SK-N-SH (cell line): ENCODE measurements at regions not wholly inside any gene's neighbourhood (a gene's known extent, or its start where the extent isn't known, plus 50 kb on each side); places are given as distances from the start of the nearest gene placed in this dataset.

ENCODE experiments used
- CTCF ChIA-PET: fragments of 300-600, 350-600 bp; formaldehyde crosslinking; extraction: SDS; loops from one replicate; lab custom pipeline; 2021; lab: Yijun Ruan, JAX
- POLR2A ChIA-PET: fragments of 350-600 bp; sonication (Branson Sonifier 250); formaldehyde crosslinking; extraction: SDS; loops from one replicate; lab custom pipeline; 2020; ENCODE audit warnings: antibody characterized with exemption, inconsistent platforms; lab: Yijun Ruan, JAX
- DNase-seq: peaks from one replicate; pipeline ENCODE4 v3.0.0; 2012
- H2AFZ ChIP-seq: fragments of 200-600 bp; sonication (generic); 2 replicates; pipeline ENCODE4 v1.8.1; 2016; ENCODE audit warnings: antibody characterized with exemption, mild to moderate bottlenecking, low read depth
- H3F3A ChIP-seq: fragments of 200-600 bp; sonication (generic); replicated peaks from 2 replicates; pipeline ENCODE3; 2016; ENCODE audit warnings: antibody characterized with exemption, mild to moderate bottlenecking; ENCODE audit not compliant: insufficient read depth
- H3K27ac ChIP-seq, 2 experiments: fragments of 200-500 bp in 1 of 2; fragments of 200-600 bp in 1 of 2; sonication (Bioruptor generic) in 1 of 2; sonication (generic), shearing (Covaris generic) in 1 of 2; 2 replicates each; pipeline versions ENCODE4 v1.5.1 to v1.6.1; 2014 to 2016; ENCODE audit warnings: low read depth in 2 of 2, inconsistent platforms in 1 of 2, low read length in 1 of 2, mild to moderate bottlenecking in 1 of 2, mixed read lengths in 1 of 2
- H3K27me3 ChIP-seq: fragments of 200-600 bp; sonication (generic), shearing (Covaris generic); 2 replicates; pipeline ENCODE4 v1.6.1; 2016; ENCODE audit warnings: mixed run types; ENCODE audit not compliant: insufficient read depth
- H3K36me3 ChIP-seq, 2 experiments: fragments of 200-500 bp in 1 of 2; fragments of 200-600 bp in 1 of 2; sonication (Bioruptor generic) in 1 of 2; sonication (generic) in 1 of 2; replicated peaks in 1 of 2; 2 replicates each; pipeline versions ENCODE3 to v1.5.1; 2014 to 2016; ENCODE audit warnings: low read length in 1 of 2, mild to moderate bottlenecking in 1 of 2; ENCODE audit not compliant: insufficient read depth in 2 of 2, control insufficient read depth in 1 of 2
- H3K4me1 ChIP-seq, 2 experiments: fragments of 200-500 bp in 1 of 2; fragments of 200-600 bp in 1 of 2; sonication (Bioruptor generic) in 1 of 2; sonication (generic), shearing (Covaris generic) in 1 of 2; 2 replicates each; pipeline versions ENCODE4 v1.5.1 to v1.6.1; 2014 to 2016; ENCODE audit warnings: low read depth in 1 of 2, low read length in 1 of 2, mixed run types in 1 of 2; ENCODE audit not compliant: insufficient read depth in 2 of 2, control insufficient read depth in 1 of 2
- H3K4me2 ChIP-seq: fragments of 200-600 bp; sonication (generic), shearing (Covaris generic); 2 replicates; pipeline ENCODE4 v1.6.1; 2017; ENCODE audit warnings: mixed run types
- H3K4me3 ChIP-seq, 2 experiments: fragments of 200-500 bp in 1 of 2; fragments of 200-600 bp in 1 of 2; sonication (Bioruptor generic) in 1 of 2; sonication (generic), shearing (Covaris generic) in 1 of 2; 2 replicates each; pipeline versions ENCODE4 v1.5.1 to v1.8.1; 2014 to 2016; ENCODE audit warnings: low read depth in 2 of 2, inconsistent platforms in 1 of 2, low read length in 1 of 2, mild to moderate bottlenecking in 1 of 2, mixed read lengths in 1 of 2, moderate library complexity in 1 of 2
- H3K79me2 ChIP-seq: fragments of 200-600 bp; sonication (generic); 2 replicates; pipeline ENCODE4 v1.8.1; 2017; ENCODE audit warnings: mild to moderate bottlenecking; ENCODE audit not compliant: insufficient read depth
- H3K9ac ChIP-seq: fragments of 200-600 bp; sonication (generic); 2 replicates; pipeline ENCODE4 v1.6.1; 2017; ENCODE audit warnings: mixed run types
- H3K9me2 ChIP-seq: fragments of 200-600 bp; sonication (generic); 2 replicates; pipeline ENCODE4 v1.6.1; 2017; ENCODE audit warnings: mixed run types
- H3K9me3 ChIP-seq: fragments of 200-600 bp; sonication (generic); 2 replicates; pipeline ENCODE4 v1.6.1; 2017; ENCODE audit warnings: mixed run types, mild to moderate bottlenecking, moderate library complexity
- H4K20me1 ChIP-seq: fragments of 200-600 bp; sonication (generic); 2 replicates; pipeline ENCODE4 v1.6.1; 2017; ENCODE audit warnings: mild to moderate bottlenecking, mixed run types; ENCODE audit not compliant: insufficient read depth
- CHD2 ChIP-seq: fragments of 150-350 bp; IDR thresholded peaks from 2 replicates; pipeline ENCODE4 v1.6.1; 2018; ENCODE audit warnings: low read length; ENCODE audit not compliant: partially characterized antibody
- ELF1 ChIP-seq: IDR thresholded peaks from 2 replicates; pipeline ENCODE4 v1.4.0; 2012
- FOSL2 ChIP-seq: IDR thresholded peaks from 2 replicates; pipeline ENCODE4 v1.4.0; 2012; ENCODE audit warnings: low read depth, mild to moderate bottlenecking, moderate library complexity, borderline replicate concordance
- FOXJ3 ChIP-seq: sonication (generic); formaldehyde crosslinking; IDR thresholded peaks from 2 replicates; pipeline ENCODE4 v1.5.1; 2020; ENCODE audit warnings: mild to moderate bottlenecking, missing genetic modification reagents
- FOXM1 ChIP-seq: IDR thresholded peaks from 2 replicates; pipeline ENCODE4 v1.4.0; 2012; ENCODE audit warnings: low read depth, mild to moderate bottlenecking
- GABPA ChIP-seq: IDR thresholded peaks from 2 replicates; pipeline ENCODE4 v1.4.0; 2012; ENCODE audit warnings: low read depth, mild to moderate bottlenecking
- GATA2 ChIP-seq: sonication (generic); formaldehyde crosslinking; IDR thresholded peaks from 2 replicates; pipeline ENCODE4 v1.5.0; 2020; ENCODE audit warnings: mild to moderate bottlenecking, missing genetic modification reagents
- NFIC ChIP-seq: IDR thresholded peaks from 2 replicates; pipeline ENCODE4 v1.4.0; 2012; ENCODE audit warnings: borderline replicate concordance
- RCOR1 ChIP-seq: fragments of 150-350 bp; IDR thresholded peaks from 2 replicates; pipeline ENCODE4 v1.6.1; 2017; ENCODE audit warnings: antibody characterized with exemption, low read length
- RFX5 ChIP-seq: IDR thresholded peaks from 2 replicates; pipeline ENCODE4 v1.6.1; 2012; ENCODE audit warnings: mild to moderate bottlenecking, improper control_type of control experiment, low read length
- RXRA ChIP-seq: IDR thresholded peaks from 2 replicates; pipeline ENCODE4 v1.4.0; 2012; ENCODE audit warnings: low read depth, mild to moderate bottlenecking, borderline replicate concordance
- SIN3A ChIP-seq: IDR thresholded peaks from 2 replicates; pipeline ENCODE4 v1.6.1; 2012; ENCODE audit warnings: low read depth, mild to moderate bottlenecking, low read length, moderate library complexity, borderline replicate concordance
- TEAD4 ChIP-seq: IDR thresholded peaks from 2 replicates; pipeline ENCODE4 v1.4.0; 2012; ENCODE audit warnings: mild to moderate bottlenecking, borderline replicate concordance; ENCODE audit not compliant: insufficient read depth
- WGBS: methylation state at CpG from one replicate; pipeline ENCODE4 v1.1.6; 2017; ENCODE audit warnings: low lambda C conversion rate; 5-methylcytosine and 5-hydroxymethylcytosine counted together
- TF ChIP-seq, protein P1 (sequence below): IDR thresholded peaks from 2 replicates; pipeline ENCODE4 v1.4.0; 2012; ENCODE audit warnings: low read depth, borderline replicate concordance
- TF ChIP-seq, protein P2 (sequence below): IDR thresholded peaks from 2 replicates; pipeline ENCODE4; 2012
- TF ChIP-seq, protein P3 (sequence below): IDR thresholded peaks from 2 replicates; pipeline ENCODE4 v1.4.0; 2012; ENCODE audit warnings: low read depth, borderline replicate concordance
- TF ChIP-seq, protein P4 (sequence below): fragments of 150-350 bp; IDR thresholded peaks from 2 replicates; pipeline ENCODE4 v1.6.1; 2016; ENCODE audit warnings: mild to moderate bottlenecking, low read depth, low read length
- TF ChIP-seq, protein P5 (sequence below): IDR thresholded peaks from 2 replicates; pipeline ENCODE4 v1.6.1; 2012; ENCODE audit warnings: mild to moderate bottlenecking, low read depth, low read length, moderate library complexity

DNA sequence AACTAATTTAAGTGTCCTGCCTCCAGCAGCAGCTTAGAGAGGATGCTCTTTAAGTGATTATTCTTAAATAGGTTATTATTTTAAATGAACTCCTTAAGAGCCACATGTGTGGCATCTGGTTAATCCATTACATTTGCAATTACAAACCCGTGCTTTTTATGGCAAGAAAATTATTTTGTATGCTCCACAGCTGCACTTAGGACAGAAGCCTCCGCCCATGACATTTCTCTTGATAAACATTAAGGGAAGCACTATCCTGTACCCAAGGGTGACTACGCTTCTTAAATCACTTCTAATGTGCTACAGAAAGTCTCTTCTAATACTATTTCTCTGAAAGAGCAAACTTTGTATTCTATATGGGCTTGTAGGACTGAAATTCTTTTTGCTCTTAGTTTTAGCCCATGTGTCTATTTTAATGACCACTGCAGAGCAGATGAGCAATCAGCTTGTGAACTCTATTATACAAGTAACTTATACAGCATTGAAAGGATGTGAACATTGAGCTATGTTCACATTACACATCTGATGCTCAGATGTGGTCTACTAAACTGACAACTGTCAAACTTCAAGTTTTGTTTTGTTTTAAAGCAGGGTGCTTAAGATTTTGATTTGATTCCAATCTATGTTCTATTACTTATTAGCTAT is 223.4 kb downstream of the COX7C start:
- WGBS = 1% methylated on average over 3 of the region's 3 CpGs
- no peaks in the 10 kb centered on the region for H3K9me2 ChIP-seq
- H3K4me2 ChIP-seq = no peak overlapping the region
- H3K36me3 ChIP-seq = no peaks in the 10 kb centered on the region
- H2AFZ ChIP-seq = no peak overlapping the region
- CTCF ChIA-PET = interaction anchor here (1.2 kb wide), 1 partner anchor 12 kb away, joined by 3 read pairs; no protein-coding TSS in a partner anchor
- TF ChIP-seq FOXJ3 (CRISPR knock-in tag) = no peak
- no peak for TF ChIP-seq RXRA
- TF ChIP-seq GABPA = no peak
- TF ChIP-seq RFX5 = no peak
- TF ChIP-seq, protein P1, sequence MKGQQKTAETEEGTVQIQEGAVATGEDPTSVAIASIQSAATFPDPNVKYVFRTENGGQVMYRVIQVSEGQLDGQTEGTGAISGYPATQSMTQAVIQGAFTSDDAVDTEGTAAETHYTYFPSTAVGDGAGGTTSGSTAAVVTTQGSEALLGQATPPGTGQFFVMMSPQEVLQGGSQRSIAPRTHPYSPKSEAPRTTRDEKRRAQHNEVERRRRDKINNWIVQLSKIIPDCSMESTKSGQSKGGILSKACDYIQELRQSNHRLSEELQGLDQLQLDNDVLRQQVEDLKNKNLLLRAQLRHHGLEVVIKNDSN = no peak
- TF ChIP-seq, protein P2, sequence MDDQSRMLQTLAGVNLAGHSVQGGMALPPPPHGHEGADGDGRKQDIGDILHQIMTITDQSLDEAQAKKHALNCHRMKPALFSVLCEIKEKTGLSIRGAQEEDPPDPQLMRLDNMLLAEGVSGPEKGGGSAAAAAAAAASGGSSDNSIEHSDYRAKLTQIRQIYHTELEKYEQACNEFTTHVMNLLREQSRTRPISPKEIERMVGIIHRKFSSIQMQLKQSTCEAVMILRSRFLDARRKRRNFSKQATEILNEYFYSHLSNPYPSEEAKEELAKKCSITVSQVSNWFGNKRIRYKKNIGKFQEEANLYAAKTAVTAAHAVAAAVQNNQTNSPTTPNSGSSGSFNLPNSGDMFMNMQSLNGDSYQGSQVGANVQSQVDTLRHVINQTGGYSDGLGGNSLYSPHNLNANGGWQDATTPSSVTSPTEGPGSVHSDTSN = no peak
- TF ChIP-seq, protein P3, sequence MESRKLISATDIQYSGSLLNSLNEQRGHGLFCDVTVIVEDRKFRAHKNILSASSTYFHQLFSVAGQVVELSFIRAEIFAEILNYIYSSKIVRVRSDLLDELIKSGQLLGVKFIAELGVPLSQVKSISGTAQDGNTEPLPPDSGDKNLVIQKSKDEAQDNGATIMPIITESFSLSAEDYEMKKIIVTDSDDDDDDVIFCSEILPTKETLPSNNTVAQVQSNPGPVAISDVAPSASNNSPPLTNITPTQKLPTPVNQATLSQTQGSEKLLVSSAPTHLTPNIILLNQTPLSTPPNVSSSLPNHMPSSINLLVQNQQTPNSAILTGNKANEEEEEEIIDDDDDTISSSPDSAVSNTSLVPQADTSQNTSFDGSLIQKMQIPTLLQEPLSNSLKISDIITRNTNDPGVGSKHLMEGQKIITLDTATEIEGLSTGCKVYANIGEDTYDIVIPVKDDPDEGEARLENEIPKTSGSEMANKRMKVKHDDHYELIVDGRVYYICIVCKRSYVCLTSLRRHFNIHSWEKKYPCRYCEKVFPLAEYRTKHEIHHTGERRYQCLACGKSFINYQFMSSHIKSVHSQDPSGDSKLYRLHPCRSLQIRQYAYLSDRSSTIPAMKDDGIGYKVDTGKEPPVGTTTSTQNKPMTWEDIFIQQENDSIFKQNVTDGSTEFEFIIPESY = no peak
- TF ChIP-seq, protein P4, sequence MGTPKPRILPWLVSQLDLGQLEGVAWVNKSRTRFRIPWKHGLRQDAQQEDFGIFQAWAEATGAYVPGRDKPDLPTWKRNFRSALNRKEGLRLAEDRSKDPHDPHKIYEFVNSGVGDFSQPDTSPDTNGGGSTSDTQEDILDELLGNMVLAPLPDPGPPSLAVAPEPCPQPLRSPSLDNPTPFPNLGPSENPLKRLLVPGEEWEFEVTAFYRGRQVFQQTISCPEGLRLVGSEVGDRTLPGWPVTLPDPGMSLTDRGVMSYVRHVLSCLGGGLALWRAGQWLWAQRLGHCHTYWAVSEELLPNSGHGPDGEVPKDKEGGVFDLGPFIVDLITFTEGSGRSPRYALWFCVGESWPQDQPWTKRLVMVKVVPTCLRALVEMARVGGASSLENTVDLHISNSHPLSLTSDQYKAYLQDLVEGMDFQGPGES = no peak
- TF ChIP-seq GATA2 (CRISPR knock-in tag) = no peak
- TF ChIP-seq ELF1 = no peak
- TF ChIP-seq, protein P5, sequence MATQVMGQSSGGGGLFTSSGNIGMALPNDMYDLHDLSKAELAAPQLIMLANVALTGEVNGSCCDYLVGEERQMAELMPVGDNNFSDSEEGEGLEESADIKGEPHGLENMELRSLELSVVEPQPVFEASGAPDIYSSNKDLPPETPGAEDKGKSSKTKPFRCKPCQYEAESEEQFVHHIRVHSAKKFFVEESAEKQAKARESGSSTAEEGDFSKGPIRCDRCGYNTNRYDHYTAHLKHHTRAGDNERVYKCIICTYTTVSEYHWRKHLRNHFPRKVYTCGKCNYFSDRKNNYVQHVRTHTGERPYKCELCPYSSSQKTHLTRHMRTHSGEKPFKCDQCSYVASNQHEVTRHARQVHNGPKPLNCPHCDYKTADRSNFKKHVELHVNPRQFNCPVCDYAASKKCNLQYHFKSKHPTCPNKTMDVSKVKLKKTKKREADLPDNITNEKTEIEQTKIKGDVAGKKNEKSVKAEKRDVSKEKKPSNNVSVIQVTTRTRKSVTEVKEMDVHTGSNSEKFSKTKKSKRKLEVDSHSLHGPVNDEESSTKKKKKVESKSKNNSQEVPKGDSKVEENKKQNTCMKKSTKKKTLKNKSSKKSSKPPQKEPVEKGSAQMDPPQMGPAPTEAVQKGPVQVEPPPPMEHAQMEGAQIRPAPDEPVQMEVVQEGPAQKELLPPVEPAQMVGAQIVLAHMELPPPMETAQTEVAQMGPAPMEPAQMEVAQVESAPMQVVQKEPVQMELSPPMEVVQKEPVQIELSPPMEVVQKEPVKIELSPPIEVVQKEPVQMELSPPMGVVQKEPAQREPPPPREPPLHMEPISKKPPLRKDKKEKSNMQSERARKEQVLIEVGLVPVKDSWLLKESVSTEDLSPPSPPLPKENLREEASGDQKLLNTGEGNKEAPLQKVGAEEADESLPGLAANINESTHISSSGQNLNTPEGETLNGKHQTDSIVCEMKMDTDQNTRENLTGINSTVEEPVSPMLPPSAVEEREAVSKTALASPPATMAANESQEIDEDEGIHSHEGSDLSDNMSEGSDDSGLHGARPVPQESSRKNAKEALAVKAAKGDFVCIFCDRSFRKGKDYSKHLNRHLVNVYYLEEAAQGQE = no peak
- no peak for TF ChIP-seq FOXM1
- TF ChIP-seq SIN3A = no peak
- TF ChIP-seq TEAD4 = no peak
- TF ChIP-seq NFIC = no peak
- TF ChIP-seq CHD2 = no peak
- no peak for TF ChIP-seq FOSL2
- no peak for TF ChIP-seq RCOR1
- H3F3A ChIP-seq = no peaks in the 10 kb centered on the region
- DNase-seq = no peak
- no peak overlapping the region for H3K9ac ChIP-seq
- H3K27me3 ChIP-seq = no peaks in the 10 kb centered on the region
- POLR2A ChIA-PET = no interaction called here
- H4K20me1 ChIP-seq = no peaks in the 10 kb centered on the region
- H3K4me1 ChIP-seq = no peaks in the 10 kb centered on the region
- H3K27ac ChIP-seq = no peak overlapping the region
- no peaks in the 10 kb centered on the region for H3K9me3 ChIP-seq
- H3K4me3 ChIP-seq = no peak overlapping the region
- no peaks in the 10 kb centered on the region for H3K79me2 ChIP-seq
